ENCODE measurements at regions not wholly inside any gene's neighbourhood (a gene's known extent, or its start where the extent isn't known, plus 50 kb on each side); places are given as distances from the start of the nearest gene placed in this dataset.

DNA sequence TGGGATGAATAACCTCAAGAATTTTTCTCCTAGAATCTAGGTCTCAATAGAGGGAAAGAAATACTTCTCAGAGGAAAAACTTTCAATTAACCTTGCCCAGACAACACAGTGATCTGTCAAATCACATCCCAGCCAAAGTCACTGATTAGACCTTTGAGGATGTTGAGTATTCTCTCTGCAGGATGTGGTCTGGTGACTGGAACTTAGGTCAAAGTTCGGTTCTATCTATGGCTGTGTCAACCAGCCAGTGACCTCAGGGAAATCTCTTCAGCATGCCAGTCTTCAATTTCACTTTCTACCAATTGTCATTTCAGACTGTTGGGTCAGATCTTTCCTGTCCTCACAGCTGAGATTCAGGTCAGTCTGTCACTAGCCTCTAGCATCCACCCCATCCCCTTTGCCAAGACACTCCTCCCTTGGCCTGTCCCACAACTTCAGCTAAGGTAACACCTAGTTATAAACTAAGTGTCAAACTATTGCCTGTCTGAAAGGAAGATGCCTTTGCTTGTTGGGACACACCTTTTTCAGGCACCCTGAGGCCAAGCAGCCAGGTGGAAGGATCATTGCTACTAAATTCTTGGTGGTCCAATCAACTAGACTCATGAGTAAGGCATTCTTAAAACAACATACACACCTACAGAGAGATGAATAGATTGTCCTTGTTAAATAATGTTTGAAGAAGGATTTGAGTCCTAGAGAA is 156.3 kb upstream of the FST start:
- no peak for DNase-seq (ENCODE audit: extremely low read depth, low read depth)

- DNase-seq (ENCODE audit: extremely low read depth, low read depth) = no peak
Observed at GRCh38 chr5:53326424-53327153, 153.8 kb upstream of the FST start.

GRCh38 chr5:53327811-53328334 is 152.6 kb upstream of the FST start:
- DNase-seq (ENCODE audit: extremely low read depth, low read depth) = no peak

DNA sequence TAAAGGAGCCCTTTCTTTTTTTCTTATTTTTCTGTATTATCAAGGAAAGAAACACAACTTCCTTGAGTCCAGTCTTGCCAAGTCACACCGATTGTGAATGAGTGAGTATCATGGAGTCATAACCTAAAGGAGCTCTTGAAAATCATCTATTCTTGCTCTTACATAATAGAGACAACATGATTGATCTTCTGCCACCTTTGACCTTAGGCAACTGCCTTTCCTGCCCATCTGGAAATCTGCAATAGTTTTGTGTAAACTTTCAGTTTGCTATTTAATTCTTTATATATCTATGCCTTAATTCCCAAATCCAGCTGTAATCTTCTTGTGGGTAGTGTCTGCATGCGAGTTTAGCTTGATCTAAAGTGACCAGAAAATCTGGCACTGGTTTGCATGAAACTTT is 149.9 kb upstream of the FST start:
- no peak for DNase-seq (ENCODE audit: extremely low read depth, low read depth)

DNA sequence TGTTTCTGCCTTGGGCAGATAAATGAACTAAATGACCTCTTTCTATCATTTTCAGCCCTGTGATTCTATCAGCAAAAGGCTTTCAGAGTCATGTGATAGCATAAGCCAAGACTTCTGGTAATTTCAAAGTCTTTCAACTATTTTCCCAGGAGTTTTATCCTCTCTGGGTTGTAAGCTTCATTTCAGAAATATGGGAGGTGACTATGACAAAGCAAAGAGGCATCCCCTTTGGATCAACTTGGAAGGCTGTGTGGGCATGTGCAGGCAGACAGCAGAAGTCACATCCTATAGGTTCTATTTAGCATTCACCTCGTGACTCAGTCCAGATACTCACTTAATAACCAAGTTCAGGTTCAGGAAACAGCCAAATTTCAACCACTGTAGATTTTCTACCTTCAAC is 149.0 kb upstream of the FST start:
- DNase-seq (ENCODE audit: extremely low read depth, low read depth) = no peak

- no peak for DNase-seq (ENCODE audit: extremely low read depth, low read depth)
Observed at GRCh38 chr5:53333160-53333559, 147.3 kb upstream of the FST start.

- DNase-seq (ENCODE audit: extremely low read depth, low read depth) = no peak
Observed at GRCh38 chr5:53334431-53334941, 145.9 kb upstream of the FST start.

DNA sequence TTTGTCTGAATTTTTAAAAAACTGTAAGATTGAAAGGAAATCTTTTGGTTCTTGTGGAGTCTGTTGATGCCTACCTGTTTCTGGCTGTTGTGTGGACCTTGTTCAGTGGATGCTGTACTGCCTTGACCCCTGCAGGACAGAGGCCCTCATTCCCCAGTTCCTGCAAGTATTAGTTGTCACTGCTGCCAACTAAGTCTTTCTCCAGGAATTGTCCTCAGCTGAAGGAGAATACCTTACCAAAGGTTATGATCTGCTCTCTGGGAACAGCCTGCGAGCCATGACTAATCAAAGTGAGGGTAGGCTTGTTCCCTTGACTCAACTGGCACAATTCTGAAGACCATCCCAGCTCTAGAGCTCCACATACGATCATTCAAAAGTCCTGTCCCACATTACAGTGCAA is 145.3 kb upstream of the FST start:
- DNase-seq (ENCODE audit: extremely low read depth, low read depth) = no peak

GRCh38 chr5:53337827-53338226 is 142.6 kb upstream of the FST start:
- DNase-seq (ENCODE audit: extremely low read depth, low read depth) = no peak

DNA sequence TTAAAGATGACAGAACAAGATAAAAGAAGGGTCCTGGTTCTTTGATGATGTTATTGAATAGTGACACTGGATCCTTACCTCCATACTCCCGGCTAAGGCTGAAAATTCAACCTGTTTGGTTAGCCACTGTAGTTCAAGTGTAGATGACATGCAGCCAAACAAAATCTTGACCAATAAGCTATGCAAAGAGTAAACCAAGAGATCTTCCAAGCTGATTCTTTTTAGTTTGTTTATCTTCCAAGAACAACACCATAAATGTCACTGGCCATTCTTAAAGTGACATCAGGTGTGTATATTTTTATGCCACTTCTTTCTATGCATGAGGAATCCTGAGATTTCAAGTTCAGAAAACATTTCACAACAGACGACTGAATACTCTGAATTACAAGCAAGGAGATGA is 141.5 kb upstream of the FST start:
- no peak for DNase-seq (ENCODE audit: extremely low read depth, low read depth)

GRCh38 chr5:53339962-53340540 is 140.4 kb upstream of the FST start:
- DNase-seq (ENCODE audit: extremely low read depth, low read depth) = no peak

DNA sequence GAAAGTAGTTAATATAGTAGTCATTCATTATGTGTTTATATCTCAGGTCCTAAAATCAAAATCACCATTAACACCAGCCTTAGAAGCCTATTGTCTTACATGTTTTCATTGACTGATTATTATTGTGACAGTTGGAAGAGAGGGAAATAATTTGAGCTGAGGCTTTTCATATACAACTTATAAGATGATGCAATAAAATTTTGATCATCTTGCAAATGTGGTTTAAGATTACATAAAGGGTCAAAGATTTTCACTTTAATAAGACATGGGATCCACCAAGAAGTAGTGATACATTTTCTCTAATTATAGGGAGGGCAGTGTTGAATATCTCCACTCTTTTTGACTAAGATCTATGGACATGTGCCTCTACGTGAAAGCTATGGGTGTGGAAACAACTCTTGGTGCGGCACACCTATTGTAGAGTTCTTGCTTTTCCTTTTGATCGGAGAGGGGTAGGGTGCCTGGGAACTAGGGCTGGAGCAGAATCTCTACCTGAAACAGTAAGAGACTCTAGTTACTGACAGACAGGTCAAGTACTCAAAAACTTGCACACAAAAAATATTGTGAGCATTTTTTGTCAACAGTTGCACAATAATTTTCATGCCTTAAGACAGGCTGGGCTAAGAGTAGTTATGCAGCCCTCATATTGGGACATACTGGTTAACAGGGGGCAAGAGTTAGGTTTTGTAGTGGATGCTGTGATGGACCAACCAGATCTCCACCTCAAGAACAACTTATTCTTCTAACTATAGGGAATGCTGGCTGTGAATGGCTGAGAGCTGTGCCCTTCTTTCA is 139.3 kb upstream of the FST start:
- no peak for DNase-seq (ENCODE audit: extremely low read depth, low read depth)

GRCh38 chr5:53342236-53342635 is 138.2 kb upstream of the FST start:
- DNase-seq (ENCODE audit: extremely low read depth, low read depth) = no peak

- DNase-seq (ENCODE audit: extremely low read depth, low read depth) = no peak
Observed at GRCh38 chr5:53343187-53343586, 137.2 kb upstream of the FST start.

- no peak for DNase-seq (ENCODE audit: extremely low read depth, low read depth)
Observed at GRCh38 chr5:53350368-53350767, 130.1 kb upstream of the FST start.

- DNase-seq (ENCODE audit: extremely low read depth, low read depth) = no peak
Observed at GRCh38 chr5:53350991-53351770, 129.2 kb upstream of the FST start.

- DNase-seq (ENCODE audit: extremely low read depth, low read depth) = no peak
Observed at GRCh38 chr5:53355316-53355715, 125.1 kb upstream of the FST start.

DNA sequence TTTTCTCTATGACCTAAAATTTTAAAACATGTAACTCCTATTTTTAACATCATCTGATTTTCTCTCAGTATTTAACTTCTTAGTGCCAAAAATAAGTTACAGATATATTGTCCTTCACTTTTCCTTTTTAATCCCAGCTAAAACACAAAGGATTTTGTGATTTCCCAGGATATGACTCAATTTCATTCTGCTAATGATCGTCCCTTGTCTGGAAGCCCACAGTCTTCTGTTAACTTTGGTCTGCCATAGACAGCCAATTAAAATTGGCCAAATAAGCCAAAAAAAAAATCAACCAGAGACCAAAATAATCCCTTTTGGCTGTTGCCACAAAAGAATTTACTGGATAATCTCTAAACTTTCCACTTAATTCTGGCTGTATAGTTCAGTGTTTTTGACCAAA is 124.5 kb upstream of the FST start:
- DNase-seq (ENCODE audit: extremely low read depth, low read depth) = no peak

GRCh38 chr5:53357439-53357838 is 123.0 kb upstream of the FST start:
- DNase-seq (ENCODE audit: extremely low read depth, low read depth) = no peak

DNA sequence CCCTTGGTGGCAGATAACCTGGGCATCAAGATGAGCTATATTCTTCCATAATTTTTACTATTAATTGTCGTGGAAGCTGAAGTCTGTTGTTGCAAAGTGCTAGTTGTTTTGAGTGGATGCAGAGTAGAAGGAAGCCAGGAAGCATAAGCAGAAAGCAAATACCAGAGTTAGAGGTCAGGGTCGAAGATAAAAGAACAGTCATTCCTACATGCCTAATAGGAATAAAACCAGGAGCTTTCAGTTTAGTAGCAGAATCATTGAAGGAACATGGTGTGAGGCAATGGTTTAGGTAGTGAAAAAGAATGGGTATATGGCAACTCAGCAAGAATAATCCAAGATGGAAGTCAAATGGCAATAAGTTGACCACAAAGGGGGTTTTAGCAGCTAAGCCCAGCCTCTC is 121.6 kb upstream of the FST start:
- no peak for DNase-seq (ENCODE audit: extremely low read depth, low read depth)

Data from NCI-H460 (cell line).